HCT116 (cell line): ENCODE measurements at regions not wholly inside any gene's neighbourhood (a gene's known extent, or its start where the extent isn't known, plus 50 kb on each side); places are given as distances from the start of the nearest gene placed in this dataset.

Experiments used
- ATAC-seq: fragments of 200-7000 bp; cut with Tn5 transposase; 2 replicates; pipeline ENCODE4 v1.9.1; 2020; ENCODE audit warnings: mild to moderate bottlenecking, moderate library complexity
- BruUV-seq: library from RNA; stranded (reverse); fragments of 400-500 nt; replicated peaks from 2 replicates; lab custom pipeline; 2021; lab: Mats Ljungman, UMichigan
- CTCF ChIA-PET: fragments of 300-600 bp; sonication (Branson Sonifier 250); formaldehyde crosslinking; loops from one replicate; lab custom pipeline; 2021; ENCODE audit warnings: antibody characterized with exemption; lab: Charles Lee
- POLR2A ChIA-PET: fragments of 300-600, 350-600 bp; sonication (Branson Sonifier 250); formaldehyde crosslinking; loops from one replicate; lab custom pipeline; 2021; ENCODE audit warnings: antibody characterized with exemption; lab: Charles Lee
- RAD21 ChIA-PET, 2 experiments: fragments of 300-600 bp; sonication (Branson Sonifier 250); formaldehyde crosslinking; loops; one replicate each; lab custom pipeline; 2023; ENCODE audit warnings: low total read pairs in 2 of 2; ENCODE audit not compliant: uncharacterized antibody in 2 of 2, unreplicated experiment in 2 of 2, low non-redundant PET in 1 of 2; lab: Charles Lee
- DNase-seq: peaks from one replicate; pipeline ENCODE4 v3.0.0-alpha.2; 2010; ENCODE audit warnings: low read depth, low spot score
- H2AFZ ChIP-seq: fragments of 200-600 bp; shearing (Covaris generic), sonication (generic); 2 replicates; pipeline ENCODE4 v1.6.1; 2017; ENCODE audit warnings: low read depth, mixed run types, mixed read lengths, antibody characterized with exemption, low read length; ENCODE audit not compliant: poor library complexity, severe bottlenecking
- H3K27ac ChIP-seq: 2 replicates; pipeline ENCODE4 v1.5.1; 2012; ENCODE audit warnings: low read depth, low read length
- H3K27me3 ChIP-seq: fragments of 200-600 bp; sonication (generic); 2 replicates; pipeline ENCODE4 v1.6.1; 2016; ENCODE audit warnings: mixed run types, low read length, mixed read lengths; ENCODE audit not compliant: insufficient read depth
- H3K36me3 ChIP-seq, 2 experiments: fragments of 200-500 bp in 1 of 2; fragments of 200-600 bp in 1 of 2; sonication (Bioruptor generic) in 1 of 2; sonication (generic) in 1 of 2; 2 replicates each; pipeline versions ENCODE4 v1.5.1 to v1.6.1; 2014 to 2016; ENCODE audit warnings: low read length in 2 of 2, inconsistent platforms in 1 of 2, mixed read lengths in 1 of 2, mixed run types in 1 of 2; ENCODE audit not compliant: insufficient read depth in 2 of 2, control insufficient read depth in 1 of 2
- H3K4me1 ChIP-seq, 2 experiments: fragments of 200-600 bp in 1 of 2; sonication (generic) in 1 of 2; 2 replicates each; pipeline versions ENCODE4 v1.5.1 to v1.6.1; 2012 to 2017; ENCODE audit warnings: low read length in 2 of 2, inconsistent platforms in 1 of 2, mild to moderate bottlenecking in 1 of 2, mixed read lengths in 1 of 2, mixed run types in 1 of 2, moderate library complexity in 1 of 2; ENCODE audit not compliant: insufficient read depth in 2 of 2, control insufficient read depth in 1 of 2
- H3K4me2 ChIP-seq: fragments of 200-600 bp; sonication (generic); 2 replicates; pipeline ENCODE4 v1.6.1; 2017; ENCODE audit warnings: mixed run types, low read length, mixed read lengths
- H3K4me3 ChIP-seq, 2 experiments: fragments of 200-600 bp in 1 of 2; sonication (generic) in 1 of 2; replicated peaks in 1 of 2; 2 replicates each; pipeline ENCODE4 v1.5.1; 2011 to 2016; ENCODE audit warnings: low read length in 2 of 2, control low read depth in 1 of 2, low read depth in 1 of 2, mild to moderate bottlenecking in 1 of 2, mixed read lengths in 1 of 2, mixed run types in 1 of 2
- H3K79me2 ChIP-seq: fragments of 200-600 bp; sonication (generic); 2 replicates; pipeline ENCODE4 v1.6.1; 2017; ENCODE audit warnings: mild to moderate bottlenecking, mixed run types, low read length, moderate library complexity, mixed read lengths; ENCODE audit not compliant: insufficient read depth
- H3K9ac ChIP-seq: fragments of 200-600 bp; sonication (generic); 2 replicates; pipeline ENCODE4 v1.6.1; 2016; ENCODE audit warnings: low read length, mixed read lengths
- H3K9me2 ChIP-seq: fragments of 200-600 bp; sonication (generic), shearing (Covaris generic); 2 replicates; pipeline ENCODE4 v1.6.1; 2017; ENCODE audit warnings: mixed run types, mild to moderate bottlenecking, moderate library complexity; ENCODE audit not compliant: insufficient read depth
- H3K9me3 ChIP-seq, 2 experiments: fragments of 200-500 bp in 1 of 2; fragments of 200-600 bp in 1 of 2; sonication (Bioruptor generic) in 1 of 2; sonication (generic) in 1 of 2; 2 replicates each; pipeline ENCODE4 v1.6.1; 2014 to 2017; ENCODE audit warnings: low read length in 2 of 2, mixed read lengths in 2 of 2, inconsistent platforms in 1 of 2, low read depth in 1 of 2, mild to moderate bottlenecking in 1 of 2, mixed run types in 1 of 2, moderate library complexity in 1 of 2; ENCODE audit not compliant: control insufficient read depth in 1 of 2, insufficient read depth in 1 of 2
- H4K20me1 ChIP-seq: fragments of 200-600 bp; sonication (generic), shearing (Covaris generic); 2 replicates; pipeline ENCODE4 v1.6.1; 2017; ENCODE audit warnings: mixed run types, mild to moderate bottlenecking, moderate library complexity; ENCODE audit not compliant: insufficient read depth
- CBX3 ChIP-seq: IDR thresholded peaks from 2 replicates; pipeline ENCODE4 v1.6.1; 2012; ENCODE audit warnings: low read depth
- CTCF ChIP-seq, 3 experiments: fragments of 200-600 bp in 1 of 3; sonication (generic) in 1 of 3; IDR thresholded peaks in 2 of 3; conservative IDR thresholded peaks in 1 of 3; 2 replicates each; pipeline ENCODE4 v1.5.1; 2012 to 2017; ENCODE audit warnings: low read depth in 2 of 3, low read length in 2 of 3, antibody characterized with exemption in 1 of 3, borderline replicate concordance in 1 of 3, control low read depth in 1 of 3, mild to moderate bottlenecking in 1 of 3, mixed read lengths in 1 of 3, mixed run types in 1 of 3, moderate library complexity in 1 of 3; ENCODE audit not compliant: insufficient read depth in 1 of 3
- FOSL1 ChIP-seq: IDR thresholded peaks from 2 replicates; pipeline ENCODE4 v1.6.1; 2012; ENCODE audit warnings: low read depth
- POLR2A ChIP-seq: IDR thresholded peaks from 2 replicates; pipeline ENCODE4 v1.7.0; 2011; ENCODE audit warnings: borderline replicate concordance; ENCODE audit not compliant: insufficient read depth, insufficient read length; ENCODE audit errors: extremely low read depth
- REST ChIP-seq: IDR thresholded peaks from 2 replicates; pipeline ENCODE4 v1.6.1; 2012; ENCODE audit warnings: low read depth
- SIN3A ChIP-seq: IDR thresholded peaks from 2 replicates; pipeline ENCODE4 v1.6.1; 2012; ENCODE audit warnings: low read depth
- SRF ChIP-seq: IDR thresholded peaks from 2 replicates; pipeline ENCODE4 v1.6.1; 2012; ENCODE audit warnings: low read depth
- YY1 ChIP-seq: IDR thresholded peaks from 2 replicates; pipeline ENCODE4 v1.6.1; 2011; ENCODE audit warnings: low read length, low read depth, moderate library complexity, mild to moderate bottlenecking; ENCODE audit not compliant: insufficient replicate concordance; ENCODE audit errors: extremely low read depth
- intact Hi-C: fragments of 100-400 bp; cut with micrococcal nuclease; formaldehyde crosslinking; loops from 2 replicates; pipeline ENCODE4 v1.10.0; 2022

- no peaks in the 10 kb centered on the region for H3K36me3 ChIP-seq
- H3K79me2 ChIP-seq: no peaks in the 10 kb centered on the region
- H3K27me3 ChIP-seq: peaks cover 68% of the 10 kb centered on the region
- no peak overlapping the region for H3K4me2 ChIP-seq
- H3K4me3 ChIP-seq: no peak overlapping the region
- H2AFZ ChIP-seq: no peak overlapping the region
- H3K27ac ChIP-seq: no peak overlapping the region
- no TSS peak for BruUV-seq
- ChIA-PET POLR2A (no interaction called here), CTCF (no interaction called here), RAD21 (no interaction called here)
- H4K20me1 ChIP-seq: no peaks in the 10 kb centered on the region
- no peaks in the 10 kb centered on the region for H3K9me2 ChIP-seq
- TF ChIP-seq POLR2A (no peak), CBX3 (no peak), CTCF (IDR thresholded peaks at IDR 0.05 in 2 of 3, conservative IDR thresholded peaks at IDR 0.05 in 1 of 3; ENCODE audit: borderline replicate concordance in 1 of 3, insufficient read depth in 1 of 3, low read depth in 2 of 3, low read length in 2 of 3) (no peak), REST (no peak; the same call in 1 of the 2 replicates), YY1 (no peak), SRF (no peak), FOSL1 (no peak), SIN3A (no peak)
- ATAC-seq (no peak), DNase-seq (no peak)
- H3K9me3 ChIP-seq: no peaks in the 10 kb centered on the region
- no peaks in the 10 kb centered on the region for H3K4me1 ChIP-seq
- H3K9ac ChIP-seq: no peak overlapping the region
- intact Hi-C loops: no loop called here
These were observed 219.4 kb downstream of the FOXL1 start for GRCh38 chr16:86797700-86798099.
